Erythroblast (primary cell): ENCODE measurements at regions not wholly inside any gene's neighbourhood (a gene's known extent, or its start where the extent isn't known, plus 50 kb on each side); places are given as distances from the start of the nearest gene placed in this dataset.

ENCODE experiments used
- GATA1 ChIP-seq: IDR thresholded peaks from 2 replicates; pipeline ENCODE4 v1.6.1; 2011; ENCODE audit warnings: low read depth, mild to moderate bottlenecking, control low read depth, low read length, moderate library complexity
- POLR2A ChIP-seq: IDR thresholded peaks from 2 replicates; pipeline ENCODE4 v1.6.1; 2011; ENCODE audit warnings: mild to moderate bottlenecking, low read length

- TF ChIP-seq POLR2A (no peak), GATA1 (no peak)
Measured at GRCh38 chr17:83201206-83202001, 122.0 kb downstream of the METRNL start.
